D721Med (cell line): ENCODE measurements at regions not wholly inside any gene's neighbourhood (a gene's known extent, or its start where the extent isn't known, plus 50 kb on each side); places are given as distances from the start of the nearest gene placed in this dataset.

Source experiments
- DNase-seq: peaks from one replicate; pipeline ENCODE4 v3.0.0; 2011; ENCODE audit warnings: low spot score; ENCODE audit not compliant: insufficient read length
- FAIRE-seq: peaks from 2 replicates; lab custom pipeline; 2011; peaks lifted over from hg19 to GRCh38; lab: Jason Lieb, UNC
- CTCF ChIP-seq: IDR thresholded peaks from 2 replicates; pipeline ENCODE4 v1.5.1; 2012; ENCODE audit warnings: mild to moderate bottlenecking, control low read depth; ENCODE audit not compliant: insufficient read depth; ENCODE audit errors: missing control alignments

GRCh38 chr14:71604231-71604630, 328.0 kb upstream of the RGS6 start:
- FAIRE-seq (no peak), DNase-seq (no peak)
- TF ChIP-seq CTCF: no peak

GRCh38 chr14:71606064-71606463, 326.2 kb upstream of the RGS6 start:
- TF ChIP-seq CTCF: no peak
- FAIRE-seq (no peak), DNase-seq (no peak)

- FAIRE-seq: no peak
- DNase-seq: no peak
- no peak for TF ChIP-seq CTCF
Observed at GRCh38 chr14:71606575-71606974, 325.7 kb upstream of the RGS6 start.

GRCh38 chr14:71607056-71607455, 325.2 kb upstream of the RGS6 start:
- TF ChIP-seq CTCF: no peak
- DNase-seq: no peak
- no peak for FAIRE-seq

GRCh38 chr14:71610149-71610548, 322.1 kb upstream of the RGS6 start:
- no peak for DNase-seq
- FAIRE-seq: no peak
- no peak for TF ChIP-seq CTCF

GRCh38 chr14:71610797-71611196, 321.4 kb upstream of the RGS6 start:
- DNase-seq: no peak
- TF ChIP-seq CTCF: no peak
- FAIRE-seq: no peak

- no peak for TF ChIP-seq CTCF
- no peak for FAIRE-seq
- no peak for DNase-seq
Observed at GRCh38 chr14:71613168-71613567, 319.1 kb upstream of the RGS6 start.
